GM06990 (cell line): ENCODE measurements at regions not wholly inside any gene's neighbourhood (a gene's known extent, or its start where the extent isn't known, plus 50 kb on each side); places are given as distances from the start of the nearest gene placed in this dataset.

Source experiments
- DNase-seq: peaks from one replicate; pipeline ENCODE4 v3.0.0-alpha.2; 2011; ENCODE audit not compliant: insufficient read length; ENCODE audit errors: extremely low read depth
- H3K27me3 ChIP-seq: replicated peaks from 2 replicates; pipeline ENCODE4 v1.6.0; 2011; ENCODE audit warnings: low read length; ENCODE audit not compliant: control insufficient read depth, insufficient read depth
- H3K36me3 ChIP-seq: 2 replicates; pipeline ENCODE4 v1.5.1; 2011; ENCODE audit warnings: low read length; ENCODE audit not compliant: control insufficient read depth, insufficient read depth
- H3K4me3 ChIP-seq: replicated peaks from 2 replicates; pipeline ENCODE4 v1.5.1; 2011; ENCODE audit warnings: low read depth, mild to moderate bottlenecking, control low read depth, low read length
- CTCF ChIP-seq: IDR thresholded peaks from 2 replicates; pipeline ENCODE4 v1.5.1; 2011; ENCODE audit warnings: low read length, control low read depth, mild to moderate bottlenecking, inconsistent platforms; ENCODE audit not compliant: insufficient read depth, poor library complexity, severe bottlenecking

- Histone ChIP-seq H3K36me3 (no peaks in the 10 kb centered on the region), H3K27me3 (no peaks in the 10 kb centered on the region), H3K4me3 (no peak overlapping the region)
- no peak for TF ChIP-seq CTCF
- DNase-seq, result no peak
Observed at GRCh38 chr2:14720739-14721138, 88.2 kb downstream of the LRATD1 start.

DNA sequence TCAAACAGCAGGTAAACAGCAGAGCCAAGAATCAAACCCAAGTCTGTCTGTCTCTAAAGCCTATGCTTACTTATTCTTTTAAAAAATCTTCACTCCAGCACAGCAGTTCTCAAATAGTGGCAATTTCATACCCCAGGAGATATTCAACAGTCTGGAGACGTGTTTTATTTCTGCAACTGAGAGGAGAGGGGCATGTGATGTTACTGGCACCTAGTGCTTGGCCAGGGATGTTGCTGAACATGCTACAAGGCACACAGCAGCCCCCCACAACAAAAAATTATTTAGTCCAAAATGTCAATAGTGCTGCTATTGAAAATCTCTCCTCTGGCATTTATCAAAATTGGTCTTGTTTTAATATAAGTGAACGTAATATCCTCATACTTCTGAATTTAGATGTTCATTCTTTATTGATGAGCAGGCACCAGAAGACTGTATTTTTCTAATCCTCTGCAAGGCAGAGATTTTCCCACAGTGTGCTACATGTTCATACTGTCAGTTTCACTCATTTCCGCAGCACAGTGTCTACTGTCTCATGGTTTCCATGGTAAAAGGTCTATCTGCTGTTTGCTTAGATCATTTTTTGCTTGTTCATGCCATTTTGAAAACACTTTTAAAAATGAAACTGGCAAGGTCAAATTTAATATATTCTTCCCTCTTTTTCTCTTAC is 90.5 kb downstream of the LRATD1 start:
- DNase-seq, result no peak
- Histone ChIP-seq H3K36me3 (no peaks in the 10 kb centered on the region), H3K4me3 (no peak overlapping the region), H3K27me3 (no peaks in the 10 kb centered on the region)
- no peak for TF ChIP-seq CTCF

GRCh38 chr2:14723684-14724083 is 91.2 kb downstream of the LRATD1 start:
- Histone ChIP-seq H3K27me3 (no peaks in the 10 kb centered on the region), H3K36me3 (no peaks in the 10 kb centered on the region), H3K4me3 (no peak overlapping the region)
- no peak for DNase-seq
- TF ChIP-seq CTCF, result no peak

GRCh38 chr2:14735696-14736095 is 103.2 kb downstream of the LRATD1 start:
- no peak for TF ChIP-seq CTCF
- Histone ChIP-seq H3K36me3 (no peaks in the 10 kb centered on the region), H3K4me3 (no peak overlapping the region), H3K27me3 (no peaks in the 10 kb centered on the region)
- no peak for DNase-seq

- no peak overlapping the region for H3K4me3 ChIP-seq
- no peak for DNase-seq
- H3K36me3 ChIP-seq, result no peaks in the 10 kb centered on the region
- no peaks in the 10 kb centered on the region for H3K27me3 ChIP-seq
- TF ChIP-seq CTCF, result no peak
Observed at GRCh38 chr2:14737201-14737600, 104.7 kb downstream of the LRATD1 start.

- no peak for TF ChIP-seq CTCF
- Histone ChIP-seq H3K27me3 (no peaks in the 10 kb centered on the region), H3K4me3 (no peak overlapping the region), H3K36me3 (no peaks in the 10 kb centered on the region)
- DNase-seq, result no peak
Observed at GRCh38 chr2:14743861-14744260, 111.3 kb downstream of the LRATD1 start.
